CD14-positive monocyte (primary cell): ENCODE measurements at regions not wholly inside any gene's neighbourhood (a gene's known extent, or its start where the extent isn't known, plus 50 kb on each side); places are given as distances from the start of the nearest gene placed in this dataset.

Source experiments
- DNase-seq, 3 donors: peaks; one replicate each; pipeline ENCODE4 v3.0.0-alpha.2; 2011 to 2022
- H2AFZ ChIP-seq: 2 replicates; pipeline ENCODE4 v1.6.0; 2012; ENCODE audit warnings: mild to moderate bottlenecking, low read depth, low read length, inconsistent platforms; ENCODE audit not compliant: insufficient read depth, poor library complexity, severe bottlenecking
- H3K27ac ChIP-seq, 2 donors: 1 replicate in 1 of 2; 2 replicates in 1 of 2; pipeline ENCODE4 v1.5.1; 2012 to 2013; ENCODE audit warnings: low read length in 2 of 2, control low read depth in 1 of 2, inconsistent platforms in 1 of 2, low read depth in 1 of 2, mild to moderate bottlenecking in 1 of 2
- H3K27me3 ChIP-seq, 2 donors: one replicate each; pipeline versions ENCODE4 v1.6.0 to v1.6.1; 2011 to 2013; ENCODE audit warnings: low read length in 2 of 2; ENCODE audit not compliant: control insufficient read depth in 2 of 2, insufficient read depth in 2 of 2
- H3K36me3 ChIP-seq, 2 donors: replicated peaks in 1 of 2; 1 replicate in 1 of 2; 2 replicates in 1 of 2; pipeline versions ENCODE4 v1.5.1 to v1.6.1; 2012 to 2013; ENCODE audit warnings: low read length in 2 of 2, control low read depth in 1 of 2, inconsistent platforms in 1 of 2, mild to moderate bottlenecking in 1 of 2; ENCODE audit not compliant: insufficient read depth in 2 of 2, control insufficient read depth in 1 of 2
- H3K4me1 ChIP-seq, 2 donors: 1 replicate in 1 of 2; 2 replicates in 1 of 2; pipeline versions ENCODE4 v1.5.1 to v1.6.1; 2012 to 2013; ENCODE audit warnings: low read length in 2 of 2, control low read depth in 1 of 2, inconsistent platforms in 1 of 2, mild to moderate bottlenecking in 1 of 2, moderate library complexity in 1 of 2; ENCODE audit not compliant: insufficient read depth in 2 of 2, control insufficient read depth in 1 of 2
- H3K4me2 ChIP-seq: replicated peaks from 2 replicates; pipeline ENCODE3; 2012; ENCODE audit warnings: low read length, moderate library complexity, mild to moderate bottlenecking; ENCODE audit not compliant: poor library complexity, severe bottlenecking; ENCODE audit errors: extremely low read depth
- H3K4me3 ChIP-seq, 3 experiments: fragments of 200-600 bp in 1 of 3; sonication (generic) in 1 of 3; replicated peaks in 1 of 3; 1 replicate in 2 of 3; 2 replicates in 1 of 3; pipeline ENCODE4 v1.5.1; 2011 to 2013; ENCODE audit warnings: low read length in 3 of 3, mild to moderate bottlenecking in 3 of 3, control low read depth in 2 of 3, low read depth in 2 of 3, inconsistent platforms in 1 of 3, moderate library complexity in 1 of 3
- H3K79me2 ChIP-seq: 2 replicates; pipeline ENCODE4 v1.6.0; 2012; ENCODE audit warnings: mild to moderate bottlenecking, control low read depth, inconsistent platforms, low read length, moderate library complexity; ENCODE audit not compliant: insufficient read depth
- H3K9ac ChIP-seq: 2 replicates; pipeline ENCODE4 v1.6.0; 2017; ENCODE audit warnings: low read length, mild to moderate bottlenecking; ENCODE audit not compliant: insufficient read depth, poor library complexity, severe bottlenecking
- H3K9me3 ChIP-seq, 2 donors: replicated peaks in 1 of 2; 1 replicate in 1 of 2; 2 replicates in 1 of 2; pipeline versions ENCODE4 v1.5.1 to v1.6.1; 2012 to 2013; ENCODE audit warnings: low read length in 2 of 2, control low read depth in 1 of 2; ENCODE audit not compliant: control insufficient read depth in 1 of 2, insufficient read depth in 1 of 2
- H4K20me1 ChIP-seq: 2 replicates; pipeline ENCODE4 v1.6.0; 2012; ENCODE audit warnings: mild to moderate bottlenecking, low read length, control low read depth, moderate library complexity; ENCODE audit not compliant: insufficient read depth
- H3K27ac Mint-ChIP-seq, 7 donors: one replicate each; pipeline ENCODE4 v1.8.0; 2020; ENCODE audit warnings: mild to moderate bottlenecking in 7 of 7, mixed read lengths in 7 of 7, moderate library complexity in 6 of 7, inconsistent platforms in 2 of 7
- H3K27me3 Mint-ChIP-seq, 3 donors: one replicate each; pipeline ENCODE4 v1.8.0; 2021 to 2022; ENCODE audit warnings: low read depth in 3 of 3, mild to moderate bottlenecking in 3 of 3, mixed read lengths in 3 of 3, moderate library complexity in 3 of 3, inconsistent platforms in 1 of 3
- H3K36me3 Mint-ChIP-seq, 2 donors: one replicate each; pipeline ENCODE4 v1.8.0; 2020; ENCODE audit warnings: mixed read lengths in 2 of 2, inconsistent platforms in 1 of 2, mild to moderate bottlenecking in 1 of 2
- H3K4me1 Mint-ChIP-seq: one replicate; pipeline ENCODE4 v1.8.0; 2020; ENCODE audit warnings: mild to moderate bottlenecking, mixed read lengths
- H3K4me3 Mint-ChIP-seq, 2 donors: one replicate each; pipeline ENCODE4 v1.8.0; 2020; ENCODE audit warnings: mild to moderate bottlenecking in 2 of 2, mixed read lengths in 2 of 2, moderate library complexity in 1 of 2
- H3K9me3 Mint-ChIP-seq, 7 donors: one replicate each; pipeline ENCODE4 v1.8.0; 2020 to 2022; ENCODE audit warnings: mixed read lengths in 7 of 7, mild to moderate bottlenecking in 6 of 7, moderate library complexity in 6 of 7, inconsistent platforms in 2 of 7
- WGBS: methylation state at CpG from one replicate; pipeline ENCODE4 v1.1.5; 2013; ENCODE audit warnings: missing lambda C conversion rate; ENCODE audit not compliant: insufficient coverage; 5-methylcytosine and 5-hydroxymethylcytosine counted together
- intact Hi-C, 2 donors: fragments of 100-400 bp; cut with micrococcal nuclease; formaldehyde crosslinking; loops; one replicate each; pipeline versions ENCODE4 v1.15.0 to v1.15.1; 2023
- TF ChIP-seq, protein P1 (sequence below): fragments of 200-600 bp; IDR thresholded peaks from one replicate; pipeline ENCODE4 v1.8.0; 2022; ENCODE audit warnings: antibody characterized with exemption, mild to moderate bottlenecking

DNA sequence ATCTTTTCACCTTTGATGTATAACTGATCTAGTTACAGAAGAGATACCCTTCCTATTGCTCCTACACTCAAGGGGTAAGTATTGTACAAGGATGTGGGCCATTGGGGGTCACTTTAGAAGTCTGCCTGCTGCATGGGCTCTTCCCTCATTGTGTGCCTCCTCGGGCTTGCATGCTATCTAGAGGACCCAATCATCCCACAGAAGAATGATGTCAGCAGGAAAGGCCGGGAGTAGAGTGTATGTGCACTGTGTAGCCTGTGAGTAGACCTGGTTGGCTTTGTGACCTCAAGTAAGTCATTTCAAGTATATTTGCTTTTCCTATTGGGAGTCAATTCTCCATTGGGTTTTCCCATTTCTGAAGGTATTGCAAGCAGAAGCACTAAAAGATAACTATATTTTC lies 129.5 kb upstream of the TRIB2 start:
- TF ChIP-seq, protein P1, sequence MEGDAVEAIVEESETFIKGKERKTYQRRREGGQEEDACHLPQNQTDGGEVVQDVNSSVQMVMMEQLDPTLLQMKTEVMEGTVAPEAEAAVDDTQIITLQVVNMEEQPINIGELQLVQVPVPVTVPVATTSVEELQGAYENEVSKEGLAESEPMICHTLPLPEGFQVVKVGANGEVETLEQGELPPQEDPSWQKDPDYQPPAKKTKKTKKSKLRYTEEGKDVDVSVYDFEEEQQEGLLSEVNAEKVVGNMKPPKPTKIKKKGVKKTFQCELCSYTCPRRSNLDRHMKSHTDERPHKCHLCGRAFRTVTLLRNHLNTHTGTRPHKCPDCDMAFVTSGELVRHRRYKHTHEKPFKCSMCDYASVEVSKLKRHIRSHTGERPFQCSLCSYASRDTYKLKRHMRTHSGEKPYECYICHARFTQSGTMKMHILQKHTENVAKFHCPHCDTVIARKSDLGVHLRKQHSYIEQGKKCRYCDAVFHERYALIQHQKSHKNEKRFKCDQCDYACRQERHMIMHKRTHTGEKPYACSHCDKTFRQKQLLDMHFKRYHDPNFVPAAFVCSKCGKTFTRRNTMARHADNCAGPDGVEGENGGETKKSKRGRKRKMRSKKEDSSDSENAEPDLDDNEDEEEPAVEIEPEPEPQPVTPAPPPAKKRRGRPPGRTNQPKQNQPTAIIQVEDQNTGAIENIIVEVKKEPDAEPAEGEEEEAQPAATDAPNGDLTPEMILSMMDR = no peak
- no peak for DNase-seq
- Histone ChIP-seq H3K36me3 (no peaks in the 10 kb centered on the region), H3K4me2 (no peak overlapping the region), H3K27ac (no peak overlapping the region), H3K9ac (no peak overlapping the region), H3K4me3 (peak overlapping the region in 1 of 3 experiments; percentile 19), H3K79me2 (no peaks in the 10 kb centered on the region), H2AFZ (no peak overlapping the region), H3K4me1 (peaks cover 35 to 40% of the 10 kb centered on the region in 2 donors), H3K27me3 (no peaks in the 10 kb centered on the region), H3K9me3 (no peaks in the 10 kb centered on the region), H4K20me1 (no peaks in the 10 kb centered on the region)
- H3K27me3 Mint-ChIP-seq = peaks cover 0 to 2% (median 1%) of the 10 kb centered on the region in 3 donors
- no CpG with 5 or more reads among the region's 2 CpGs for WGBS
- peaks cover 2 to 3% of the 10 kb centered on the region in 2 donors for H3K36me3 Mint-ChIP-seq
- peak overlapping the region in 6 of 7 donors; percentile 23 to 98 (median 82) for H3K27ac Mint-ChIP-seq
- intact Hi-C loops = loop anchor here in 1 of 2 donors (10.0 kb wide), 1 partner anchor 132 kb away; no protein-coding TSS in a partner anchor
- H3K4me3 Mint-ChIP-seq = no peak overlapping the region
- peaks cover 39% of the 10 kb centered on the region for H3K4me1 Mint-ChIP-seq
- no peaks in the 10 kb centered on the region for H3K9me3 Mint-ChIP-seq

DNA sequence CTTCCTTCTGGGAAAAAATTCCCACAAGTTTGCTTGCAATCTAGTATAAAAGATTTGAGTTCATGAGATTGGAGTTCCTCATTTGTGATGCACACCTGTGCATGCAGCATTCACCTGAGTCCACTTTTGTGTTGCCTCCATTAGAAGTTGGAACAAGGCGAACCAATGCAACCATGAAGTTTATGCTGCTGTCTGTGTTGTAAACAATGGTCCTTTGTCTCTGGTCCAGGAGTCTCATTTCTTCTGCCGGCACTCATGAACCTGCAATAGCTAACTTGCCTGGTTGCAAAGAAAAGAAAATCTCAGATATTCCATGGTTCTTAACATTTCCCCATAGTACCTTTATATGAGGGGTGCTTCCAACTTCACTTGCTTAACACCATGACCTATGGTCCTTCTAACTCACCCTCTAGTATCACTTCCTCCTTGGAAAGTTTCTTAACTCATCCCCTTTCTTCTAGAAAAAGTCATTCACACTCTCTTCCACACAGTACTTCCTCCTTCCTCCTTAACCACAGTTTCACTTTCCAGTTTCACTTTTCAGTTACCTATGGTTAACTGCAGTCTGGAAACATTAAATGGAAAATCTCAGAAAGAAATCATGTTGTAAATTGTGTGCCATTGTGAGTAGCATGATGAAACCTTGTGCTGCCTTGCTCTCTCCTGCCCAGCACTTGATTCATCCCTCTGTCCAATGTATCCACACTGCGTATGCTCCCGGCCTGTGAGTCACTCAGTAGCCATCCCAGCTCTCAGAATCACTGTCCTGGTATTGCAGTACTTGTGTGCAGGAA lies 128.8 kb upstream of the TRIB2 start:
- H3K36me3 ChIP-seq = no peaks in the 10 kb centered on the region
- no peak overlapping the region for H2AFZ ChIP-seq
- intact Hi-C loops = loop anchor here in 1 of 2 donors (10.0 kb wide), 1 partner anchor 133 kb away; no protein-coding TSS in a partner anchor
- H3K4me2 ChIP-seq = peak overlapping the region; percentile 63
- peaks cover 35 to 40% of the 10 kb centered on the region in 2 donors for H3K4me1 ChIP-seq
- H3K27me3 Mint-ChIP-seq = peaks cover 0 to 2% (median 1%) of the 10 kb centered on the region in 3 donors
- H3K4me3 ChIP-seq = peak overlapping the region in 2 of 3 experiments; percentile 34 to 61
- peak overlapping the region; percentile 56 to 76 for H3K27ac ChIP-seq
- 44% methylated on average over 3 of the region's 4 CpGs for whole genome bisulfite sequencing
- peak overlapping the region; percentile 72 to 80 for H3K4me3 Mint-ChIP-seq
- no peaks in the 10 kb centered on the region for H3K9me3 ChIP-seq
- DNase-seq = peak; percentile 85 to 97 (median 96)
- H3K9ac ChIP-seq = no peak overlapping the region
- peaks cover 43% of the 10 kb centered on the region for H3K4me1 Mint-ChIP-seq
- H3K27me3 ChIP-seq = no peaks in the 10 kb centered on the region
- peaks cover 2 to 3% of the 10 kb centered on the region in 2 donors for H3K36me3 Mint-ChIP-seq
- H4K20me1 ChIP-seq = no peaks in the 10 kb centered on the region
- peaks cover 0 to under 1% (median 0%) of the 10 kb centered on the region in 7 donors for H3K9me3 Mint-ChIP-seq
- H3K27ac Mint-ChIP-seq = peak overlapping the region; percentile 89 to 98 (median 96)
- no peaks in the 10 kb centered on the region for H3K79me2 ChIP-seq
- TF ChIP-seq, protein P1 = no peak
